ENCODE measurements at regions not wholly inside any gene's neighbourhood (a gene's known extent, or its start where the extent isn't known, plus 50 kb on each side); places are given as distances from the start of the nearest gene placed in this dataset.

DNA sequence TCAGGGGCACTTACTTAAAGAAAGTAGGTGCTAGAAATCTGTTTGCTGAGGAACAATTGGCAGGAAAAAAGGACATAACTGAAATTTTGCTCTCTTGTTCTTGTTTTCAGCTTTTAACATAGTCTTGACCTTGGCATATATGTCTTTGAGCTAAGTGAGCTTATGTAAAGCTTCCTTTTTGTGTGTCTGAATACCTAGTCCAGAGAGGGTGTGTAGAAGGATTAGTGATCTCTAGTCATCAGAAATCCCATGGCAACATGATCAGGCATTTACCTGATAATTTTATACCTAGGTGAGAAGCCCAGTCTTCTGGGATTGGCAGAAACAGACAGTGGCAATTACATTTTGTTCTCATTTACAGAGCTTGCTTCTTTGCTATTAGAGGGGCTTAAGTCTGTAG lies 166.1 kb downstream of the SNAPC1 start:
- TF ChIP-seq, protein P1, sequence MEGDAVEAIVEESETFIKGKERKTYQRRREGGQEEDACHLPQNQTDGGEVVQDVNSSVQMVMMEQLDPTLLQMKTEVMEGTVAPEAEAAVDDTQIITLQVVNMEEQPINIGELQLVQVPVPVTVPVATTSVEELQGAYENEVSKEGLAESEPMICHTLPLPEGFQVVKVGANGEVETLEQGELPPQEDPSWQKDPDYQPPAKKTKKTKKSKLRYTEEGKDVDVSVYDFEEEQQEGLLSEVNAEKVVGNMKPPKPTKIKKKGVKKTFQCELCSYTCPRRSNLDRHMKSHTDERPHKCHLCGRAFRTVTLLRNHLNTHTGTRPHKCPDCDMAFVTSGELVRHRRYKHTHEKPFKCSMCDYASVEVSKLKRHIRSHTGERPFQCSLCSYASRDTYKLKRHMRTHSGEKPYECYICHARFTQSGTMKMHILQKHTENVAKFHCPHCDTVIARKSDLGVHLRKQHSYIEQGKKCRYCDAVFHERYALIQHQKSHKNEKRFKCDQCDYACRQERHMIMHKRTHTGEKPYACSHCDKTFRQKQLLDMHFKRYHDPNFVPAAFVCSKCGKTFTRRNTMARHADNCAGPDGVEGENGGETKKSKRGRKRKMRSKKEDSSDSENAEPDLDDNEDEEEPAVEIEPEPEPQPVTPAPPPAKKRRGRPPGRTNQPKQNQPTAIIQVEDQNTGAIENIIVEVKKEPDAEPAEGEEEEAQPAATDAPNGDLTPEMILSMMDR (IDR thresholded peaks at IDR 0.05; ENCODE audit: poor library complexity) = no peak
- TF ChIP-seq EZH2phosphoT487 (IDR thresholded peaks at IDR 0.05; ENCODE audit: low read depth, severe bottlenecking, unreplicated experiment) = no peak
- TF ChIP-seq EZH2 (IDR thresholded peaks at IDR 0.05; ENCODE audit: borderline replicate concordance) = no peak

Measured in hepatocyte (in vitro differentiated cells).